ENCODE measurements at regions not wholly inside any gene's neighbourhood (a gene's known extent, or its start where the extent isn't known, plus 50 kb on each side); places are given as distances from the start of the nearest gene placed in this dataset.
"Not testable (repeated sequence)": the region's sequence is repeated elsewhere in the genome, so short reads cannot be mapped to it uniquely, and the experiment has no call there.

DNA sequence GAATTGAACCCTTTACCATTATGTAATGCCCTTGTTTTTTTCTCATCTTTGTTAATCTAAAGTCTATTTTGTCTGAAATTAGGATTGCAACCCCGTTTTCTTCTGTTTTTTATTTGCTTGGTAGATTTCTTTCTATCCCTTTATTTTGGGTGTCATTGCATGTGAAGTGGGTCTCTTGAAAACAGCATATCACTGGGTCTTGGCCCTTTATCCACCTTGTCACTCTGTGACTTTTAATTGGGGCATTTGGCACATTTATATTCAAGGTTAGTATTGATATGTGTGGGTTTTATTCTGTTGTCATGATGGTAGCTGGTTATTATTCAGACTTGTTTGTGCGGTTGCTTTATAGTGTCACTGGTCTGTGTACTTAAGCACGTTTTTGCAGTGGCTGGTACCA is 117.4 kb upstream of the MARCHF11 start:
- DNase-seq (ENCODE audit: low read depth), result no peak

DNA sequence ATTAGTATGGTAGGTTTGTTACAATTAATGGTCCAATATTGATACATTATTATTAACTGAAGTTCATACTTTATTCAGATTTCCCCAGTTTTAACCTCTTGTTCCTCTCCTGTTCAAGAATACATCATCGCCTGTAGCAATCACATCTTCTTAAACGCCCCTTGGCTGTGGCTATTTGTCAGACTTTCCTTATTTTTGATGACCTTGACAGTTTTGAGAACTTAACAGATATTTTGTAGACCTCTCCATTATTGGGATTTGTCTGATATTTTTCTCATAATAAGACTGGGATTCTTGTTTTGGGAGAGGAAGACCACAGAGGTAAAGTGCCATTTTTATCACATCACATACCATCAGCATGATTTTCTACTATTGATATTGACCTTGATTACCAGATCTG is 112.3 kb upstream of the MARCHF11 start:
- DNase-seq (ENCODE audit: low read depth), result no peak

DNA sequence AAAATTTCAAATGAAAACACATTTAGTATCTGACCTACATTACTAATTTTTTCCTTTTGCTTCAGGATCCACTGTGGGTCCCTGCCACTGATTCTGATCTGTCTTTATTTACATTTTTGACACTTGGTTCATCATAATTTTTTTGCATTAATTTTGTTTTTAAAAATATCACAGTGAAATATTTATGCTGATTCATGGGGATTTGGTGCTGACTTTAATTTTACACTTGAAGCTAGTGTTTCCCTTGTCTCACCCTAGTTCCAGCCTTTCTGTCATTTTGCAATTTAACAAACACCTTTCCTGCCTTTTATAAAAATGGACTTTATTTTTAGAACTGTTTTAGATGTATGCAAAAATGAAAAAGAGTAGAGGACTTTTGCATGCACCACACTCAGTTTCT is 111.9 kb upstream of the MARCHF11 start:
- no peak for DNase-seq (ENCODE audit: low read depth)

DNA sequence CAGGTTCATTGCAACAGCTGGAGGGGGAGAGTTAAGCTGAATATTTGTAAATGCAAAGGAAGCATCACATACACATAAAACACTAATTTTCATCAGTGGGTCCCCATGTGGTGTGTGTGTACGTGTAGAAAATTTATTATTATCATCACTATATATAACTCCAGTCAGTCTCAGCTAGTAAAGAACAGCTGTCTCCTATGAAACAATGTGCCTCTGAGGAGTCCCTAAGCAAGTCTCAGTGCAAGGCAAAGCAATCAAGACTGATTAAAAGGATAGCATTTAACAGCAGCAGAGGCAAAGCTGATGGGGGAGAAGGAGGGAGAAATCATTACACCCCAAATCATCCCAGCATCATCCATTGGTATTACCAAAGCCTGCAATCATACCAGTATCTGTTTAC is 104.2 kb upstream of the MARCHF11 start:
- no peak for DNase-seq (ENCODE audit: low read depth)

DNA sequence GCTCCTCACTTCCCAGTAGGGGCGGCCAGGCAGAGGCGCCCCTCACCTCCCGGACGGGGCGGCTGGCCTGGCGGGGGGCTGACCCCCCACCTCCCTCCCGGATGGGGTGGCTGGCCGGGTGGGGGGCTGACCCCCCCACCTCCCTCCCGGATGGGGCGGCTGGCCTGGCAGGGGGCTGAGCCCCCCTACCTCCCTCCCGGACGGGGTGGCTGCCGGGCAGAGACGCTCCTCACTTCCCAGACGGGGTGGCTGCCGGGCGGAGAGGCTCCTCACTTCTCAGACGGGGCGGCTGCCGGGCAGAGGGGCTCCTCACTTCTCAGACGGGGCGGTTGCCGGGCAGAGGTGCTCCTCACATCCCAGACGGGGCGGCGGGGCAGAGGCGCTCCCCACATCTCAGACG is 97.3 kb upstream of the MARCHF11 start:
- not testable (repeated sequence) for DNase-seq (ENCODE audit: low read depth)

DNA sequence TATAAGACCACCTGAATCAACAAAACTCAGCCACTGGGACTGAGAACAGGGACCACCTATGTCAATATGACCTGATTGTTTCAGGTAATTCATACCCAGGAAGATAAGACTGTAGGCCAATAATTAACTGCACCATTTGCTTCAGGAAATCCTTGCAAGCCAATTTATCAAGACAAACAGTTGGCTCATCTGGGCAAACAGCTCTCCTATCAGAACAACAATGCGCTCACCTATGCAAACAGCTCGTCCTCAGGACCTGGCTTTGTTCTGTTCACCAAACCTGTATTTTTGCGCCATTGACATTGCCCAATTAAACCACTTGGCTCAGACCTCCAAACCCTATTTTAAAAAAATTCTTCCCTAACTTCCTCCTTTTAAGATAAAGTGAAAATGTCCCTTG is 92.3 kb upstream of the MARCHF11 start:
- no peak for DNase-seq (ENCODE audit: low read depth)

DNA sequence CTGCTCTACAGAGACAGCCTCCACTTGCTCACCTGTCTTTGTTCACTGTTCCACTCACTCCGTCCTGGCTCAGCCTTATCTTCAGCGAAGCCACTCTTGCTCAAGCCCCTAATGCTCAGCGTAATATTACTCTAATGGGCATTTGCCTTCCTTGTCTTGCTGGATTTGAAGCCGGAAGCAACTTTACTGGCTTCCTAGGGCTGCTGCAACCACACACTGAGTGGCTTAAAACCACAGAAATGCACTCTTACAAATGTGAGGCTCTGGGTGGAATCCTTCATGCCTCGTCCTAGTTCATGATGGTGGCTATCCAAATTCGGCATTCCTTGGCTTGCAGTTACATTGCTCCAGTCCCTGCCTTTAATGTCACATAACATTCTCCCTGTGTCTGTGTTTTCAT is 85.5 kb upstream of the MARCHF11 start:
- DNase-seq (ENCODE audit: low read depth), result no peak

DNA sequence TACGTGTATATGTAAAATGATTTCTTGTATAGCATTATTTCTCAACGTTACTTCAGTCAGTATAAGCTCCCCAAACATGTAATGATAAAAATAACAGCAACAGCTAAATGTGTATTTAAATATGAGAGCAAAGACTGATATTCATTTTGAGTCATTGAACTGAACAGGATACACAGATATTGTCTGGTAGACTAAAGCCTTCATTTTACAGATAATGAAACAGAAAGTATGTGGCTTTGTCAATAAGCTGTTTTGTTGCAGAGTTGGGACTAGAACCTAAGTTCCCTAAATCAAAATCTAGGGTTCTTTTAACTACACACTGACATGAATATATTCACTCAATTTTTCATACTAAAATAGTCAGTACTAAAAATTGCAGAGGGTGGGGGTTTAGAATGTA is 80.4 kb upstream of the MARCHF11 start:
- DNase-seq (ENCODE audit: low read depth), result no peak

DNA sequence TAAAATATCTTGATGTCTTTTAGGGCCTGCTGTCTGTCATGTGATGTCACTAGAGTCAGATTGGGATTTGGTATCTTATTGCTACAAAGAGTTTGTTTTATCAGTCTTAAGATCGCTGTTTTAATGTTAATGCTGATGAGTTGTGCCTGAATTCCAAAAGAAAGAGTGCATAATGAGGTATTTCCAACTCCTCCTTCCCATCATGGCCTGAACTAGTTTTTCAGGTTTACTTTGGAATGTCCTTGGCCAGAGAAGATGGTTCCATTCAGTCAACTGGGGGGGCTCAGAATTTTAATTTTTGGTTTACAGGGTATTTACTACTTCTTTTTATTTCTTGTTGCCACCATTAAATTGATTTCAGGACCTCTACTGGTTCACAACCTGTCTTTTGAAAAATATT is 74.3 kb upstream of the MARCHF11 start:
- DNase-seq (ENCODE audit: low read depth), result no peak

DNA sequence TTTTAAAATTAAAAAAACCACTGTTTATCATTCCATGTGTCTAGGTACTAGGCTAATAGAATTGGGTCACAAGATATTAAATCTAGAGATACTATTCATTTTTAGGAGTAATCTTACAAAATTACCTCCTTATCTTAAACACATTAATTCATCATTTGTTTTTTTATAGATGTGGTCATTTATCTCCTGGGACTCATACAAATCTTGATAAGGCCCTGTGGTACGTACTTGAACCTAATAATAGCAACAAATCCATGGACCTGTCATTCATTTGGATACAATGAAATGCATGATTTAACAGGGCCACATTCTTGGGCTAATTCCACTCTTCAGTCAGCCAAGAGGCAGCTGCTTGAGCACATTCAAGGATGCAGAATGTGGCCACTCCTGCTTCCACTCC is 66.4 kb upstream of the MARCHF11 start:
- DNase-seq (ENCODE audit: low read depth), result no peak

DNA sequence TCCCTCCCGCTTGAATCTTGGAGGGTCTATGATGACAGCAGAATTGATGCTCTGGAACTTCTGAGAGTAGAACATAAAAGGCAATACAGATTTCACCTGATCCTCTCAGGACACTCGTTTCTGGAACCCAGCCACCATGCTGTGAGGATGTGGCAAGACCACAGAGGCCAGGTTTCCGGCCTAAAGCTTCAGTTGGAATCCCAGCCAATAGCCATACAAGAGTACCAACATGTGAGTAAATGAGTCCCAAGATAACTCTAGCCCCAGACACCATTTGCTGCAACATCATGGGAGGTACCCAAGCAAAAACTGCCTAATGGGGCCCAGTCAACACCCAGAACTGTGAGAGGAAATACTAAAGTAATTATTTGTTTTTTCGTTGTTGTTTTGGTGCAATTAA is 65.7 kb upstream of the MARCHF11 start:
- no peak for DNase-seq (ENCODE audit: low read depth)

DNA sequence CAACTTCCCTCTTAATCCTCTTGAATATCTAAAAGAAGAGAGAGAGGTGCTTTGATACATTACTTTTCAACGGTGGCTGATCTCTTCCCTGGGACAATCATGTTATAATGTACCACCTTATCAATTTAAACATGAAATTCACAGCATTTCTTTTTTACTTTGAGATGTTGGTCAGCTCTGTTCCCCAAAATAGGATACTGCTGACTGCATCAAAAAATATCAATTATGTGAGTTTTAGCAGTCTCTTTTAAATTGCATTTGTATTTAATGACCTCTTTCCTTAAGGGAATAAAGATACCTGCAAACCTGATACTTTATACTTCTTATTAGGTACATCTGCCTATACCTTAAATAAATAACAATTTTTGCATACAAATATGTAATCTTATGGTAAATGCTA is 58.4 kb upstream of the MARCHF11 start:
- DNase-seq (ENCODE audit: low read depth), result no peak

DNA sequence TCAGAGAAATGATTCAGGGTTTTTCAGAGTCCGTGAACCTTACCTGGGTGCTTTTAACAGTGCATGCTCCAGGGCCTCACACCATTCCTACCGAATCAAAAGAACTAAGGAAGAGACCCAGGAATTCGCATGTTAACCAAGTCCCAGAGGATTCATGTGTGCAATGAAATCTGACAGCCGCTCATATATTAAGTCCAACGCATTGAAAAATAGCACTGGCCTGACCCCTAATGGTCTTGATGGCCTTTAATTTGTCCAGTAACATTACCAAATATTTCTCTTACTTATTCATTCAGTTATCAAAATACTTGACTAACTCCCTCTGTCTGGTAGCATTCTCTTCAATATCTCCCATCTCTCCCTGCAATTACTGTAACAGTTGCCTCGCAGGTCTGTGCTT is 55.0 kb upstream of the MARCHF11 start:
- DNase-seq (ENCODE audit: low read depth), result no peak

DNA sequence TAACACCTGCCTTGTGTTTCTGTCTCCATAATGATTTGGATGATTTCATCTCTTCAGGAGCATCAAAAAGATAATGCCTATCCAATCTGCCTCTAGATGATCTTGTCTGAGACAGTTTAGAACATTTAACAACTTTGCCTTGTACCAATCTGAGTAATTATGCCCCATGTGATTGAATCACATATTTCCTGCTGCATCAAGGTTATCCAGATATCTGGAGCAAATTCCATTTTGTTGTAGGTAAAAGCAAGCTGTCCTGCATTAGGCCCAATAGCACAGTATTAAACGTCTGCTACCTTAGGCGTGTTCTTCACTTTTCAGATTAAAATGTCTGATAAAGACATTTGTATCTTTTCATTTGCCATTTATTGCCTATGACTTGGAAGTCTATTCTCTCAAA is 54.1 kb upstream of the MARCHF11 start:
- DNase-seq (ENCODE audit: low read depth), result no peak

DNA sequence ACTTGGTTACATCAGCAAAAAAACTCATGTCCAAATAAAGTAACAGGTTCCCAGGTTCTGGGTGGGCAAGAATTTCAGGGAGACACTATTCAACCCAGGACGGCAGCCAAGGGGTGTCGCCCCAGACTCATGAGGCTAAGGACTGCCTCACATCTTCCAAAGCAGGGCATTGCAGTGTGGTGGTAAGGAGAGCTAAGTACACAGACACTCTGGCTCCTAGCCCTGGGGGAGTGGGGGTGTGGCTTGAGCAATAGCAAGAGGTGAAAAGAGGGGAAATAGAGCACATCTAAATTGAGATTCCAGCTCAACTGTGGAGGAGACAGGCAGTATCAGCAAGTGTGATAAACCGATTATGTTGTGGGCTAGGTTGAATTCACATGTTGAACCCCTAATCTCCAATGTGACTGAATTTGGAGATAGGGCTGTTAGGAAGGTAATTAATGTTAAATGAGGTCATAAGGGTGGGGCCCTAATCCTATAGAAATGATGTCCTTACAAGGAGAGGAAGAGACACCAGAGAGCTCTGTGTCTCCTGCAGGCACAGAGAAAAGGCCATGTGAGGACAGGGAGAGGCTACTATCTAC is 49.9 kb upstream of the MARCHF11 start:
- DNase-seq (ENCODE audit: low read depth), result no peak
